ENCODE measurements at regions not wholly inside any gene's neighbourhood (a gene's known extent, or its start where the extent isn't known, plus 50 kb on each side); places are given as distances from the start of the nearest gene placed in this dataset.
"Not testable (repeated sequence)": the region's sequence is repeated elsewhere in the genome, so short reads cannot be mapped to it uniquely, and the experiment has no call there.

DNA sequence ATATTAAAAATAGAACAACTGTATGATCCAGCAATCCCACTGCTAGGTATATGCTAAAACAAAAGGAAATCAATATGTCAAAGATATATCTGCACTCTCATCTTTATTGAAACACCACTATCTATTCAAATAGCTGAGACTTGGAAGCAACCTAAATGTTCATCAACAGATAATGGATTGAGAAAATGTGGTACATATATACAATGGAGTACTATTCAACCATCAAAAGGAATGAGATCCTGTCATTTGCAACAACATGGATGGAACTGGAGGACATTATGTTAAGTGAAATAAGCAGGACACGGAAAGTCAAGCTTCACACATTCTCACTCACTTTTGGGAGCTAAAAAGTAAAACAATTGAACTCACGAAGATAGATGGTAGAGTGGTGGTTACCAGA is 610.1 kb upstream of the SEMA3D start:
- DNase-seq (ENCODE audit: low read depth in 2 of 2) = no peak

DNA sequence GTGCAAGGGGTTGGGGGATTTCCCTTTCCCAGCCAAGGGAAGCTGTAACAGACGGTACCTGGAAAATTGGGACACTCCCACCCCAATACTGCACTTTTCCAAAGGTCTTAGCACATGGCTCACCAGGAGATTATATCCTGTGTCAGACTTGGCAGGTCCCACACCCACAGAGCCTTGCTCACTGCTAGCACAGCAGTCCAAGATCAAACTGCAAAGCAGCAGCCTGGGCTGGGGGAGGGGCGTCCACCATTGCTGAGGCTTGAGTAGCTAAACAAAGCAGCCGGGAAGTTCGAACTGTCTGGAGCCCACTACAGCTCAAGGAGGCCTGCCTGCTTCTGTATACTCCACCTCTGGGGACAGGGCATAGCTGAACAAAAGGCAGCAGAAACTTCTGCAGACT is 604.2 kb upstream of the SEMA3D start:
- not testable (repeated sequence) for DNase-seq (ENCODE audit: low read depth in 2 of 2)

DNA sequence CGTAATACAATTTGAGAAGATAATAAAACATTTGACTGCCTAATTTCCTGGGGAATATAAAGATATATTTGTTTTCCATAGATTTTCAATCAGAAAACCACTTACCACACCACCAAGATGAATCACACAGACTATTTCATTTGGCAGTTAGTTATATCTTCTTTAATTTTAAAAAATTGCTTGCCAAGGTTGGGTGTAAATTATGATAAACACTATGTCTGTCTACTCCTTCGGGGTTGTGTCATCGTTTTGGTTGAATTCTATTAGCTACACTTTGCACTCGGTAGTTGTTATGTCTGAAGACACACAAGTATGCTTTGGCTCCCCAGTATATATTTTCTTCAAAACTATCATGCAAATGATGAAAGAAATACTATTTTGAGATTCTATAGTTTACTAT is 594.8 kb upstream of the SEMA3D start:
- DNase-seq (ENCODE audit: low read depth in 2 of 2) = no peak

DNA sequence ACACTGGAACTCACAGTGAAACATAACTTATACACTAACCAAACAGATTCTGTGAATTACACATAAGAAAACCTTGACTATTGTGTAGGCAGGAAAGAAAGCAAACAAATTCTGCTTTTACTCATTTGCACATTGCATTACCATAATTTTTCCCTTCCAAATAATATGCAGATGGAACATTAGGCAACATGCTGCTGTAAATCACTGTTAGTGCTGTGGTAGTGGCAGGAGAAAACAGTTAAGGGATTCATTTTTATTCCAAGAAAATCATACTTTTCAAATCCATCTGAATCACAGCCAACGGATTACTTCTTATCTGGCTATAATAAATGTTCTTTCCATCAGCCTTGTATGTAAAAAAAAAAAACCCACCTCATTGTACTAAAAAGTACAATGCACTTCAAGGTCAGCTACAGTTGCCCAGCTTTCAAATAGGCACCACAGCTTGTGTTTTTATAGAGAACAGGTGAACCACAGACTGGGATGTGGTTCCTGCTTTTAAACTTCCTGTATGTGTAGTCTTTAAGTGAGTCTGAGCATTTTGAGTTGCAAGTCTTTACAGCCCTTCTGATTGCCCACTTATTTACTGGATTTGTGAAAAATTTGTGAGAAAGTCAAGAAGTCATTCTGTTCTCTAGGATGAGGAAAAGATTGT is 590.0 kb upstream of the SEMA3D start:
- no peak for DNase-seq (ENCODE audit: low read depth in 2 of 2)

DNA sequence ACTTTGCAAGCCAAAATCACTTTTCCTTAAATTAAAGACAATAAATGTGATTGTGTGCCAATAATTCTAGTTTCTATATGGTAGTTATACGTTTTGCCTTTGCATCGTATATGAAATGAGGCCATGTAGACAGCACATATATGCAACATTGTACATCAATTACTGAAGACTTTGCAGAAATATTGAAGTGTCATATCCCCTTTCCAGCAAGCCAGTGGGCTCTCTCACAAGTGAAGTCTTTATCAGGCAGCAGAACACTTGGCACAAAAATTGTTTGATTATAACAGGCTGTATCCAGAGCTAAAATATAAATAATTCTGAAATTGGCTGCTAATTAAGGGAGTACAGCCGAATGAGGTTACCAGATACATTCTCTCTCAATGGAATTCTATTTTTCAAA is 588.6 kb upstream of the SEMA3D start:
- no peak for DNase-seq (ENCODE audit: low read depth in 2 of 2)

DNA sequence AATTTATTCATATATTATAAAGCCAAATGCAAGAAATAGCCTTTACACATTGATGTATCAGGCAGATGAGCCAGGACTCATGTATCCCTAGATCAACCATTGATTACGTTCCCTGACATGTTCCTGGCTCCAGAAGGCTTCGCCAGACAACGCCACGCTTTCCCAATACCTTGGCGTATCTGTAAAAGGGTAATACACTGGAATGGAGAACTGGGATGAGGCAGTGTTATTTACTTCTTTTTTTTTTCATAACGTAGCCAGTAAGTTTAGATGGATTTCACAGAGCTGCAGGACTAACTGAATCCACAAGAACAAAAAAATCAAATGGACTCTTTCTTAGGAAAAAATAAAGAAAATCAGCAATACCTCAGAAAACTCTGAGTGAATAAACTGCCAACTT is 588.1 kb upstream of the SEMA3D start:
- no peak for DNase-seq (ENCODE audit: low read depth in 2 of 2)

DNA sequence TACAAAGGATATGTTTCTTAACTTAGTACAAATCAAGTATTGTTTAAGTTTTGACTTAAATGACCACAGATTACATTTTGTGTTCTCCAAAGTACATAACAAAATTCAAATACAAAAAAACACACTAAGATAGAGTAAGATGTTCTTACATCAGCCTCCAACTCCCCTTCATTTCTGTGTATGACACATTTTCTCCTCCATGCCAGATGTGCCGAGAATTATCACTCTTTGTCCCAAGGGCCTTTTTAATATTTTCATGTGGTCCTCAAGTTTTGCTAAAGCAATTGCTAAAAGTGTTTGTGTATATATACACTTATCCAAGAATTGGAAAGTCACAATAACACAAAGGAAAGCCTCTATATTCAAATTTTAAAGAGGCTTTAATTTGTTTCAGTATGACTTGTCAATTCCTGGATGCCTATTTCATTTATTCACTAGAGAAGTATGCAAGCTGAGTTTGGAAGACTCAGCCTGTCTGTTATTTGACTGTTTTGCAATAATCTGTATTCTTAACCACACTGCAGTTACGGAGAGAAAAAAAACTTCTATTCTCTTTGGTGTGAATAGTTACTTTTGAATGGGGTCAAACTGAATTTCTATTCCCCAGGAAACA is 586.4 kb upstream of the SEMA3D start:
- no peak for DNase-seq (ENCODE audit: low read depth in 2 of 2)

DNA sequence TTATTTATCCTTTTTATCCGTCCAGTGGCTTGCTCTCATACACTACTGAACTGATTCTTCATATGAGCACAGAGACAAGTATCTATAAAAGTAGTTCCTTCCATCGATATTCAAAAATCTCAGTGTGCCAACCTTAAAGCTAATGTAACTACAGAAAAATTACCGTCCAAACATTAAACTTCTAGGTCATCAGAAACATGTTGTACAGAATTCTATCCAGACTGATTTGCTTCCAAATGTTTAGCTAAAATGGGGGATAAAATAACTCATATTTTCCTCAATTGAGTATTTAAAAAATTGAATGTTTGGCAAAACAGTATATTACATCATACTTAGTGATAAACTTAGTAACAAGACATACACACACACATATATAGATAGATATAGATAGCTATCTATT is 584.7 kb upstream of the SEMA3D start:
- DNase-seq (ENCODE audit: low read depth in 2 of 2) = no peak

DNA sequence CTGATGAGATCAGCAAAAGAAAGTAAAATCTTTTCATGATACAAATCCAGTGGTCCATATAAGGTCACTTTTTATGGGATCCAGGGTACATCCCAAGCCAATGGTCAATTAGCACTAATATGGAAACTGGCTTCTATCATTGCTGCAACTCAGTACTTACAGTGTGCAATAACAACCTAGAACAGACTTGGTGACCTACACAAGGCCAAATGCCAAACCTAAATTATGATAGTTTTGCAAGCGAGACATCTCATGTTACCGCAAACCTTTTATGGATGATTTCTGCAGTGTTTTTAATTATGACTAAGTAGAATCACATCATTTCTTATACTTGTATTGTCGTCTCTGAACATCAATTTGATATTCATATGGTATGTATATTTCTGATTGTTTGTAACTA is 583.5 kb upstream of the SEMA3D start:
- DNase-seq (ENCODE audit: low read depth in 2 of 2) = no peak

DNA sequence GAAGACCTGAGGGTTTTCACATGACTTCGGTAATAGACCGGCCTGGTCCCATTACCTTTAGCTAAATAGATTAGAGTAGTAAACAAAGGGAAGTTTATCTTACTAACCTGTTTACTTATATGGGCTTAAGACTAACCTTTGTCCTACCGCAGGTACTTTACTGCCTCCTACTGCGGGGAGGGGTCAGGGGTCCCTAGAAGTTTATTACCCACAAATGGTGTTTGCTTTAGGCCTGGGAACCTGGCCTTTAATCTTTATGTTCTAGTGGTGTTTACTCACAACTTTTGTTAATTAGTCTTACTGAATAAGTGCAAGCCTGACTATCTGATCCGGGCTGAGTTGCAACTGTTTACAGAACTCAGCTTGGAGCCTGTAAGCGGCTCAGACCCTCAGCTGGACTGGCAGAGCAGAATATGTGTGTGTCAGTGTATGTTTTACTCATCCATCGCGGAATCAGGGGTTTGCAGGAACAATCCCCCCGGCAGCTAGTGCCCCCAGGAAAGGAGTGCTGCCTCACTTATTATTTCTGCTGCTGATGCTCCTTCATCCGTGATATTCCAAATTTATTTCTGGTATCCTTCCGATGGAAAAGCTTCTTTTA is 578.9 kb upstream of the SEMA3D start:
- DNase-seq (ENCODE audit: low read depth in 2 of 2) = no peak

DNA sequence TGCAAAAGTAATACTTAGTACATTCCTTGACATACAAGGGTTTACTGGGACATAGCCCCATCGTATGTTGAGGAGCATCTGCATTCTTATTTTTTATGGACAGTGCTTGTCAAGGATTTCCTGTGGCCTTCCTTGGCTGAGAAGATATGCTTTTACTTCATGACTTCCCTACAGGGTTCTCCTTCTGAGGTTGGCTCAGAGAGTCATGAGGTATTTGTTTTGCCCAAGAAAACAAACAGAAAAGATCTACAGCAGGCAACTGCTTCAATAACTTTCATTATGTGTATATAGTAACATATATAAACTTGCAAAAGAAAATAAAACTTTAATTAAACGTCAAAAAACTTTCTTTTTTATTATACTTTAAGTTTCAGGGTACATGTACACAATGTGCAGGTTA is 577.2 kb upstream of the SEMA3D start:
- no peak for DNase-seq (ENCODE audit: low read depth in 2 of 2)

DNA sequence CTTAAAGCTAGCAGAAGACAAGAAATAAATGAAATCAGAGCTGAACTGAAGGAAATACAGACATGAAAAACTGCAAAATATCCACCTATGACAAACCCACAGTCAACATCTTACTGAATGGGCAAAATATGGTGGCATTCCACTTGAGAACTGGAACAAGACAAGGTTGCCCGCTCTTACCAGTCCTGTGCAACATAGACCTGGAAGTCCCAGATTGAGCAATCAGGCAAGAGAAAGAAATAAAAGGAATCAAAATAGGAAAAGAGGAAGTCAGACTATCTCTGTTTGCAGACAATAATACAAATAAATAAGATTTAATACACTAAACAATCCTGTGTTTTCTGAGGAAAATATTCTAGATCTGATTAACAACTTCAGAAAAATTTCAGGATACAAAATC is 570.5 kb upstream of the SEMA3D start:
- DNase-seq (ENCODE audit: low read depth in 2 of 2) = no peak

DNA sequence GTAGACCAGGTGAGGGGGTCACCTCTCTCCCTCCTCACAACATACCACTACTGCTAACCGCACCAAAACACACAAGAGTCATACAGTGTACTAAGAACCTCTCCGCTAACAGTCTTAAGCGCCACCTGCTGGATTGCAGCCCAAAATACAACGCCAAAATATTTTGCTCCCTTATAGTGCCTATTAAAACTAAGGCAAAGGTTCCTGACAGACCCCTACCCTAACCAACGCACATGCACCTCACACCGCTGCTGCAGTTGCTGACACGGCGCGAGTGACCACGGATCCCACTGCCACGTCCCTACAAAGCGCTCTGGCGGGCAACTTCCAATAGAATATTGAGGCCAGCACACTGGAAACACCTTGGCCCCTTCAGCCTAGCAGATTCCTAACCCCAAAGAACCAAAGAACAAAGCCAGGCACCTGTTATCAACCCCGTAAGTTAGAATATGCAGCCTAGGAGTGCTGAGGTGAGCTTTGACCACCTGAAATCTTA is 563.6 kb upstream of the SEMA3D start:
- no peak for DNase-seq (ENCODE audit: low read depth in 2 of 2)

DNA sequence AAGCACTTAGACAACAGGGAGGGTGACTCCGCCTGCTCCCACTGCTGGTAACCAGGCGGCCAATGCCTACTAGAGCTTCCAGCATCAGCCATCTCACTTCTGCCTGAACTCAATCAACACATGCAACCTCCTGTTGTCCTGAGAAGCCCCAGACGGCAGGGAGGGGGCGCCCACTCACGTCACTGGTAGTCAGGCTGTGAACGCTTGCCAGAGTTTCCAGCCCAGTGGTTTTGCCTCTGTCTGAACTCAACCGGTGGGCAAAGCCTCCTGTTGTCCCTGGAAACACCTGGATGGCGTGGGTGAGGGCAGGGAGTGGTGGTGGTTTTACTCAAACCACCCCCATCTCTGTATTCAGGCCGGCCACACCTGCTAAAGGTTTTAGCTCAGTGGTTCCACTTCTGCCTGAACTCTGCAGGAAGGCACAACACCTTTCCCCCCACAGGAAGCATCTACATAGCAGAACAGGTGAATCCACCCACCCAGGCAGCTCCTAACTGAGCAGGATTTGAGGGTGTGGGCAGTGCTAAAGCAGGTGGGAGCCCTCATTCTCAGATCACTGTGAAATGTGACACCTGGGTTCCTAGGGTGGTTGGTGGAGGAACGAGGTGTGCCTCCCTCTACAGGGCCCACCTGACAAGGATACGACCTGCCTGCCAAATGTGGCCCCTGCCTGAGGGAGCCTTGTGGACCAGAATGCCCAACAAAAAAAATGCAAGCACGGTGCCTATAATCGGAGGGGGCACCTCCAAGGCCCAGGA is 563.0 kb upstream of the SEMA3D start:
- no peak for DNase-seq (ENCODE audit: low read depth in 2 of 2)

DNA sequence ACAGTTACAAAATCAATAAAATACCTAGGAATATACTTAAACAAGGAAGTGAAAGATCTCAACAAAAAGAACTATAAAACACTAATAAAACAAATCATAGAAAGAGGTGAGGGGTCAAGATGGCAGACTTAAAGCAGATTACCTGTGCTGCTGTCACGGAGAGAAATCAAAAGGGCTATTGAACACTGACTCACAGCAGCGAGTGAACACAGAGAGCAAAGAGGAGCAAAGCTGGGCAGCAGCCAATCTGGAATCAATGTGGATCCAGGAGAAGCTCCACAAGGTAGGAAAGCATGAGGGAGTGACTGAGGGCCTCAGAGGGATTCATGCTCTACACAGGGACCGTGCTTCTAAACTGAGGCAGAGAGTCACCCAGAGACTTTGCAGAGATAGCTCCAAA is 562.0 kb upstream of the SEMA3D start:
- DNase-seq (ENCODE audit: low read depth in 2 of 2) = no peak

DNA sequence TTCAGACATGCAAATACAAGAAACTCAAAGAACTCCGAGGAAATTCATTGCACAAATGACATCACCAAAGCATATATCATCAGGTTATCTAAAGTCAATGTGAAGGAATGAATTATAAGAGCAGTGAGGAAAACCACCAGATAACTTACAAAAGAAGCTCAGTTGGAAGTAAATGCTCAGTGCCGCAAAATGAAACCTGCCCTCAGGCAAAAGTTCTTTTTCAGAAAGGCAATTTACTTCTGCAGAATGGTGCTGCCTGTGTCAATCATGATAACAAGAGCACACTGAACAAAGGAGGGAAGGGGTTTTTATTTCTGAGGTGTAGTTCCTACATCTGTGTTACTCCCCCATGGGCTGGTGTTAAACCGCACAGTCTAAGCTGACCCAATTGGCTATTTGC is 550.6 kb upstream of the SEMA3D start:
- no peak for DNase-seq (ENCODE audit: low read depth in 2 of 2)

DNA sequence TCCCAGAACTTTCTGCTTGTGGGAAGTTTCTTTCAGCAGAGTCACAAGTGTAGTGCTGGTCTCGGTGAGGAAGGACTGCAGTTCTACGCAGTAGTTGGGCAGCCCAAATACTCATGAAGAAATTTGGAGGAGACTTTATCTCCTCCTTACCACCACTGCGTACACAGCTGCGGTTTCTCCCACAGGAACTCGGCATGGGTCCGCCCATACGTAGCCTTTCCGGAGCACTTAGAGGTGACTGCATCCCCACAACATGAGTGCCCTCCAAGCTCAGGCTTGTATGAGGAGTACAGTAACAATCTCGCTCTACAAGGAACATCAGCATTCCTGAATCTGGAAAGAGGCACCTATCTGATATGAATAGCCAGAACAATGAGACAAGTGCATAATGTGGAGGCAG is 549.2 kb upstream of the SEMA3D start:
- DNase-seq (ENCODE audit: low read depth in 2 of 2) = no peak

DNA sequence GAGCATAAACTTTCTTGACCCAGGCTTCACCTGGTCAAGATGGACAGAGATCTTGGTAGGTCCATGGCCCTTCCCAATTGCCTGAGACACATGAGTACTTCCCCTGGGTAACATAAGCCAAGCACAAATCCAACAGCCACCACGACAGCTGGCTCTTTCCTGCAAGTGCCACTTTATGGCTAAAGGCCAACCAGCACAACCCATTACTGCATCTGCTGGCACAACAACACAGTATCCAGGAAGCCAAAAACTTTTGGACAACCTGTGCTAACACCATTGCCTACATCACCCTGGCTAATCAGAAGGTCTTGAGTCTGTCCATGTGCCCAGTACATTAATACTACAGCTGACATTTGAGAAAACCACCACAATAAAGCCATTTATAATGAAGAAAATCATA is 548.0 kb upstream of the SEMA3D start:
- DNase-seq (ENCODE audit: low read depth in 2 of 2) = no peak

DNA sequence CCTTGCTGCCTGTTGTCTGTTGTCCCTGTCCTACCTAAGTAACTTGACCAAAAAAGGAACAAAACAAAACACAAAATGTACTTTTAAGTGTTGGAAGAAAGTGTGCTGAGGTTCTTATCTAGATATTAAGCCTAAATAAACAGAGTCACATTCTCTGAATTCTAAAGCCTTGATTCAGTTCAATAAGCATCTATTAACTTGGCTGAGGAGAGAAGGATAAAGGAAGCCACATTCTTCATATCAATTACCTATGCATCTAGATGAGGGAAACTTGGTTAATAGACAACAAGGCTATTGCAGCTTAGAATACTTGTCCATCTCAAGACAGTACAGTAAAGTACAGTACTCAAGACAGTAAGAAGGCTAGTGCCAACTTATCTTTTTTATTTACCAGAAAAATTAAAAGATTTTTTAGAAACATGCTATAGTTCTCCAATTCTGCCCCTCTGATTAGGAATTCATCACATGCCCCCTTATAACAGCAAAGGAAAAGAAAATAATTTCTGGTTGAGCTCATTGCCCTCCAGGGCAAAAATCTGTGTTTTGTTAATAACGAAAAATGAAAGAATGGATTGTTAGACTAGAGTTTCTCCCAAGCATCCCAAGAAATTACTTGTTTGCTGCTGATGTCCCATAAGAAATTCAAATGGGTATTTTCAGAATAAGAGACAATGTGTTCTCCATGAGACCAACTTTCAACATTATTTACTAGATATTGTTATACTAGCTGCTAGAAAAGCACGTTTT is 546.5 kb upstream of the SEMA3D start:
- DNase-seq (ENCODE audit: low read depth in 2 of 2) = no peak

DNA sequence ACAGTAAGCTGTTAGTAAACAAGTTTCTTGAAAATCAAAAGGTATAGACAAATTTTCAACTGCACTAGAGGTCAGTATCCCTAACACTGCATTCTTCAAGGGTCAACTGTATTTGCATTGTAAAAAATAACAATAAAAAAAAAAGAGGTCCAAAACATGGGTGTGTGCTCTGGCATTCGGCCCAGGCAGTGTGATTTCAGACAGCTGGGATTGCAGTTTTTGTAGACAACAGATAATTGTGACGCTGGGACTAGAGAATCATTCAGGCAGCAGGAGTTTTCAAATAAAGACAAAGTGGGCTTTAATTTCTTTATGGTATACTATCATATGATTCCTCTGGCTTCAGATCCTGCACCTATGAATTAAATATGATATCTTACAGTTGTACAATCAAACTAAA is 543.2 kb upstream of the SEMA3D start:
- no peak for DNase-seq (ENCODE audit: low read depth in 2 of 2)

DNA sequence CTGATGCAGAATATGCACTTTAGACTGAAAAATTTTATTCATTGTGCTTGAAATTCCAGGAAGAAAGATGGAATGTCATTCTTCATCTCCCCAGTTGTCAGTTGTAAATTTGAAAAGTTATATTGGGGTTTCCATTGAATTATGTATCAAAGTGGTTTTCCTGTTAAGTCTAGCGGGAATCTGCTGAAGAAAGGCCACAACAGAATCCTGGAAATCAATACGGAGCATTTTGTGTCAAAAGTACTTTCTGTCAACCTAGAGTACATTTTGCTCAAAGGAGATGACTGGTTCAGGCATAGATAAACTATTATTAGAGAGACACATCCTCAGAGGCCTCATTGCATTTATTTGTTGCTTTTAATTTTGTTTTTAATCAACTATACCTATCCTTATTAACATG is 538.2 kb upstream of the SEMA3D start:
- no peak for DNase-seq (ENCODE audit: low read depth in 2 of 2)

Data from stimulated activated CD8-positive, alpha-beta memory T cell treated with anti-CD3 and anti-CD28 coated beads, Interleukin-2, amount 100 ng/mL, for 48 hours (primary cell).